ENCODE measurements at regions not wholly inside any gene's neighbourhood (a gene's known extent, or its start where the extent isn't known, plus 50 kb on each side); places are given as distances from the start of the nearest gene placed in this dataset.

GRCh38 chr1:164363980-164364379 is 195.0 kb upstream of the PBX1 start:
- H3K27me3 ChIP-seq (replicated peaks; ENCODE audit: insufficient read depth): no peaks in the 10 kb centered on the region
- H3K27ac ChIP-seq: no peak overlapping the region
- 56% methylated on average over 1 of the region's 1 CpG for WGBS
- no peaks in the 10 kb centered on the region for H3K9me3 ChIP-seq
- no peak overlapping the region for H3K4me3 ChIP-seq
- H3K4me1 ChIP-seq (replicated peaks): no peaks in the 10 kb centered on the region
- intact Hi-C loops (cut with DNase I): no loop called here
- no peak for TF ChIP-seq POLR2AphosphoS5 (IDR thresholded peaks at IDR 0.05)
- TF ChIP-seq POLR2A (IDR thresholded peaks at IDR 0.05): no peak
- no peak for TF ChIP-seq CTCF (IDR thresholded peaks at IDR 0.05)
- H3K36me3 ChIP-seq: no peaks in the 10 kb centered on the region
- no peak for DNase-seq (ENCODE audit: low spot score)

GRCh38 chr1:164366014-164366413 is 193.0 kb upstream of the PBX1 start:
- no peak overlapping the region for H3K4me3 ChIP-seq
- 95% methylated on average over 1 of the region's 1 CpG for WGBS
- no peaks in the 10 kb centered on the region for H3K36me3 ChIP-seq
- H3K4me1 ChIP-seq (replicated peaks): no peaks in the 10 kb centered on the region
- H3K9me3 ChIP-seq: no peaks in the 10 kb centered on the region
- TF ChIP-seq POLR2AphosphoS5 (IDR thresholded peaks at IDR 0.05): no peak
- no peak for TF ChIP-seq CTCF (IDR thresholded peaks at IDR 0.05)
- no peak for TF ChIP-seq POLR2A (IDR thresholded peaks at IDR 0.05)
- intact Hi-C loops (cut with DNase I): no loop called here
- H3K27ac ChIP-seq: no peak overlapping the region
- DNase-seq (ENCODE audit: low spot score): no peak
- H3K27me3 ChIP-seq (replicated peaks; ENCODE audit: insufficient read depth): no peaks in the 10 kb centered on the region

GRCh38 chr1:164369698-164370365 is 189.2 kb upstream of the PBX1 start:
- H3K4me3 ChIP-seq: no peak overlapping the region
- H3K36me3 ChIP-seq: no peaks in the 10 kb centered on the region
- H3K27ac ChIP-seq: no peak overlapping the region
- H3K9me3 ChIP-seq: no peaks in the 10 kb centered on the region
- no peaks in the 10 kb centered on the region for H3K27me3 ChIP-seq (replicated peaks; ENCODE audit: insufficient read depth)
- TF ChIP-seq POLR2AphosphoS5 (IDR thresholded peaks at IDR 0.05) (no peak), POLR2A (IDR thresholded peaks at IDR 0.05) (no peak), CTCF (IDR thresholded peaks at IDR 0.05) (no peak)
- intact Hi-C loops (cut with DNase I): no loop called here
- no peak for DNase-seq (ENCODE audit: low spot score)
- 36% methylated on average over 4 of the region's 4 CpGs for WGBS
- no peaks in the 10 kb centered on the region for H3K4me1 ChIP-seq (replicated peaks)

- H3K27ac ChIP-seq: no peak overlapping the region
Measured at GRCh38 chr1:164380893-164381292, 178.1 kb upstream of the PBX1 start.

More at GRCh38 chr1:164380893-164381292, 178.1 kb upstream of the PBX1 start:
- Histone ChIP-seq H3K4me3 (no peak overlapping the region), H3K9me3 (no peaks in the 10 kb centered on the region), H3K27me3 (replicated peaks; ENCODE audit: insufficient read depth) (no peaks in the 10 kb centered on the region), H3K36me3 (no peaks in the 10 kb centered on the region), H3K4me1 (replicated peaks) (no peaks in the 10 kb centered on the region)
- 47% methylated on average over 4 of the region's 4 CpGs for WGBS
- intact Hi-C loops (cut with DNase I): no loop called here
- TF ChIP-seq CTCF (IDR thresholded peaks at IDR 0.05) (no peak), POLR2AphosphoS5 (IDR thresholded peaks at IDR 0.05) (no peak), POLR2A (IDR thresholded peaks at IDR 0.05) (no peak)
- no peak for DNase-seq (ENCODE audit: low spot score)

Data from prostate gland (tissue), 2 donors.